Breast epithelium (tissue), 3 donors: ENCODE measurements at regions not wholly inside any gene's neighbourhood (a gene's known extent, or its start where the extent isn't known, plus 50 kb on each side); places are given as distances from the start of the nearest gene placed in this dataset.

ENCODE experiments used
- CTCF ChIP-seq, 3 donors: fragments of 450-650 bp; IDR thresholded peaks; one replicate each; pipeline ENCODE4 v1.5.1; 2016 to 2017; ENCODE audit warnings: antibody characterized with exemption in 3 of 3, mild to moderate bottlenecking in 3 of 3, moderate library complexity in 3 of 3
- POLR2A ChIP-seq: fragments of 450-650 bp; IDR thresholded peaks from one replicate; pipeline ENCODE4 v1.6.1; 2016; ENCODE audit warnings: antibody characterized with exemption, mild to moderate bottlenecking, moderate library complexity

GRCh38 chr1:184832517-184832916 lies 77.9 kb upstream of the EDEM3 start:
- no peak for TF ChIP-seq CTCF (IDR thresholded peaks at IDR 0.05)
- TF ChIP-seq POLR2A, result no peak
